Peyer's patch (tissue), 4 donors: ENCODE measurements at regions not wholly inside any gene's neighbourhood (a gene's known extent, or its start where the extent isn't known, plus 50 kb on each side); places are given as distances from the start of the nearest gene placed in this dataset.

ENCODE experiments used
- POLR2A ChIP-seq, 2 donors: fragments of 450-650 bp; IDR thresholded peaks; one replicate each; pipeline ENCODE4 v1.5.1; 2017; ENCODE audit warnings: antibody characterized with exemption in 2 of 2, mild to moderate bottlenecking in 2 of 2, moderate library complexity in 2 of 2
- TF ChIP-seq, protein P1 (sequence below), 6 experiments: fragments of 450-650 bp in 4 of 6; fragments of 200-600 bp in 2 of 6; sonication (generic) in 1 of 6; IDR thresholded peaks; one replicate each; pipeline ENCODE4 v1.5.1; 2017 to 2019; ENCODE audit warnings: antibody characterized with exemption in 6 of 6, mild to moderate bottlenecking in 3 of 6, moderate library complexity in 1 of 6

GRCh38 chr12:74076918-74077317, 460.7 kb upstream of the ATXN7L3B start:
- TF ChIP-seq POLR2A (IDR thresholded peaks at IDR 0.05) = no peak
- TF ChIP-seq, protein P1, sequence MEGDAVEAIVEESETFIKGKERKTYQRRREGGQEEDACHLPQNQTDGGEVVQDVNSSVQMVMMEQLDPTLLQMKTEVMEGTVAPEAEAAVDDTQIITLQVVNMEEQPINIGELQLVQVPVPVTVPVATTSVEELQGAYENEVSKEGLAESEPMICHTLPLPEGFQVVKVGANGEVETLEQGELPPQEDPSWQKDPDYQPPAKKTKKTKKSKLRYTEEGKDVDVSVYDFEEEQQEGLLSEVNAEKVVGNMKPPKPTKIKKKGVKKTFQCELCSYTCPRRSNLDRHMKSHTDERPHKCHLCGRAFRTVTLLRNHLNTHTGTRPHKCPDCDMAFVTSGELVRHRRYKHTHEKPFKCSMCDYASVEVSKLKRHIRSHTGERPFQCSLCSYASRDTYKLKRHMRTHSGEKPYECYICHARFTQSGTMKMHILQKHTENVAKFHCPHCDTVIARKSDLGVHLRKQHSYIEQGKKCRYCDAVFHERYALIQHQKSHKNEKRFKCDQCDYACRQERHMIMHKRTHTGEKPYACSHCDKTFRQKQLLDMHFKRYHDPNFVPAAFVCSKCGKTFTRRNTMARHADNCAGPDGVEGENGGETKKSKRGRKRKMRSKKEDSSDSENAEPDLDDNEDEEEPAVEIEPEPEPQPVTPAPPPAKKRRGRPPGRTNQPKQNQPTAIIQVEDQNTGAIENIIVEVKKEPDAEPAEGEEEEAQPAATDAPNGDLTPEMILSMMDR (IDR thresholded peaks at IDR 0.05) = no peak
